H9 (cell line): ENCODE measurements at regions not wholly inside any gene's neighbourhood (a gene's known extent, or its start where the extent isn't known, plus 50 kb on each side); places are given as distances from the start of the nearest gene placed in this dataset.

Experiments
- DNase-seq: peaks from one replicate; pipeline ENCODE4 v3.0.0-alpha.2; 2017
- H2AFZ ChIP-seq: one replicate; pipeline ENCODE4 v1.6.1; 2013; ENCODE audit warnings: mild to moderate bottlenecking, low read length, control low read depth, moderate library complexity
- H2AK5ac ChIP-seq: 2 replicates; pipeline ENCODE4 v1.6.1; 2013; ENCODE audit warnings: low read length, control low read depth, mixed read lengths; ENCODE audit not compliant: insufficient read length
- H2BK120ac ChIP-seq: one replicate; pipeline ENCODE4 v1.6.1; 2013; ENCODE audit warnings: low read depth, mild to moderate bottlenecking, low read length, control low read depth, inconsistent platforms; ENCODE audit not compliant: poor library complexity, severe bottlenecking
- H2BK12ac ChIP-seq: 2 replicates; pipeline ENCODE4 v1.6.1; 2013; ENCODE audit warnings: low read length, control low read depth, mixed read lengths, low read depth; ENCODE audit not compliant: insufficient read length
- H2BK15ac ChIP-seq: 2 replicates; pipeline ENCODE4 v1.6.1; 2013; ENCODE audit warnings: low read depth, low read length, control low read depth
- H2BK20ac ChIP-seq: one replicate; pipeline ENCODE4 v1.6.1; 2013; ENCODE audit warnings: low read depth, mild to moderate bottlenecking, low read length, control low read depth, inconsistent platforms; ENCODE audit not compliant: poor library complexity, severe bottlenecking
- H2BK5ac ChIP-seq: 2 replicates; pipeline ENCODE4 v1.6.1; 2013; ENCODE audit warnings: low read length, control low read depth, mixed read lengths; ENCODE audit not compliant: insufficient read length
- H3K14ac ChIP-seq: 2 replicates; pipeline ENCODE4 v1.6.1; 2013; ENCODE audit warnings: low read length, control low read depth; ENCODE audit not compliant: insufficient read depth
- H3K18ac ChIP-seq: 2 replicates; pipeline ENCODE4 v1.6.1; 2013; ENCODE audit warnings: low read depth, mild to moderate bottlenecking, mixed read lengths, low read length, control low read depth; ENCODE audit not compliant: insufficient read length
- H3K23ac ChIP-seq: 2 replicates; pipeline ENCODE4 v1.6.1; 2013; ENCODE audit warnings: low read length, control low read depth, mixed read lengths, low read depth; ENCODE audit not compliant: insufficient read length
- H3K23me2 ChIP-seq: 2 replicates; pipeline ENCODE4 v1.6.1; 2013; ENCODE audit warnings: low read depth, mild to moderate bottlenecking, mixed read lengths, low read length, control low read depth; ENCODE audit not compliant: insufficient read length, poor library complexity, severe bottlenecking
- H3K27ac ChIP-seq: 2 replicates; pipeline ENCODE4 v1.5.1; 2013; ENCODE audit warnings: low read length, control low read depth, mixed read lengths, low read depth; ENCODE audit not compliant: insufficient read length
- H3K27me3 ChIP-seq: 2 replicates; pipeline ENCODE4 v1.6.1; 2013; ENCODE audit warnings: low read length, control low read depth, inconsistent platforms; ENCODE audit not compliant: insufficient read depth
- H3K4ac ChIP-seq: 2 replicates; pipeline ENCODE4 v1.6.1; 2013; ENCODE audit warnings: low read depth, mild to moderate bottlenecking, control low read depth, inconsistent platforms, low read length, moderate library complexity
- H3K4me1 ChIP-seq: 2 replicates; pipeline ENCODE4 v1.6.1; 2013; ENCODE audit warnings: low read length, control low read depth, inconsistent platforms; ENCODE audit not compliant: insufficient read depth
- H3K4me2 ChIP-seq: 2 replicates; pipeline ENCODE4 v1.6.1; 2013; ENCODE audit warnings: low read length, control low read depth, mixed read lengths; ENCODE audit not compliant: insufficient read length, insufficient read depth
- H3K56ac ChIP-seq: 2 replicates; pipeline ENCODE4 v1.6.1; 2013; ENCODE audit warnings: low read depth, mild to moderate bottlenecking, mixed read lengths, low read length, control low read depth; ENCODE audit not compliant: insufficient read length
- H3K79me1 ChIP-seq: 2 replicates; pipeline ENCODE4 v1.6.1; 2013; ENCODE audit warnings: low read depth, mild to moderate bottlenecking, moderate library complexity, low read length, control low read depth, inconsistent platforms; ENCODE audit not compliant: insufficient read depth, poor library complexity, severe bottlenecking
- H3K79me2 ChIP-seq: 2 replicates; pipeline ENCODE4 v1.6.1; 2013; ENCODE audit warnings: low read length, control low read depth, inconsistent platforms; ENCODE audit not compliant: insufficient read depth
- H3K9ac ChIP-seq: 2 replicates; pipeline ENCODE4 v1.6.1; 2013; ENCODE audit warnings: low read length, control low read depth, mixed read lengths; ENCODE audit not compliant: insufficient read length; ENCODE audit errors: extremely low read depth
- H3K9me3 ChIP-seq: one replicate; pipeline ENCODE4 v1.6.1; 2013; ENCODE audit warnings: low read depth, low read length, inconsistent platforms; ENCODE audit not compliant: control insufficient read depth
- H3T11ph ChIP-seq: one replicate; pipeline ENCODE4 v1.6.1; 2013; ENCODE audit warnings: mild to moderate bottlenecking, low read length, control low read depth, inconsistent platforms
- H4K20me1 ChIP-seq: one replicate; pipeline ENCODE4 v1.6.1; 2013; ENCODE audit not compliant: control insufficient read depth, insufficient read length, insufficient read depth
- H4K5ac ChIP-seq: 2 replicates; pipeline ENCODE4 v1.6.1; 2013; ENCODE audit warnings: low read depth, mild to moderate bottlenecking, mixed read lengths, low read length, control low read depth; ENCODE audit not compliant: insufficient read length
- H4K8ac ChIP-seq: replicated peaks from 2 replicates; pipeline ENCODE4 v1.6.1; 2013; ENCODE audit warnings: low read length, control low read depth, mixed read lengths, low read depth; ENCODE audit not compliant: insufficient read length
- H4K91ac ChIP-seq: 2 replicates; pipeline ENCODE4 v1.6.1; 2013; ENCODE audit warnings: low read depth, mild to moderate bottlenecking, moderate library complexity, mixed read lengths, low read length, control low read depth; ENCODE audit not compliant: insufficient read length
- H3K27ac Mint-ChIP-seq, 3 experiments: 2 replicates in 2 of 3; 3 replicates in 1 of 3; pipeline ENCODE4 v1.8.0; 2020 to 2021; ENCODE audit warnings: mixed read lengths in 3 of 3, mild to moderate bottlenecking in 1 of 3, moderate library complexity in 1 of 3
- H3K27me3 Mint-ChIP-seq: 2 replicates; pipeline ENCODE4 v1.8.0; 2021; ENCODE audit warnings: low read depth, mild to moderate bottlenecking, moderate library complexity, mixed read lengths
- H3K36me3 Mint-ChIP-seq, 3 experiments: 2 replicates in 2 of 3; 3 replicates in 1 of 3; pipeline ENCODE4 v1.8.0; 2020 to 2021; ENCODE audit warnings: low read depth in 3 of 3, mixed read lengths in 3 of 3; ENCODE audit not compliant: insufficient read depth in 1 of 3
- H3K4me1 Mint-ChIP-seq, 2 experiments: 2 replicates each; pipeline ENCODE4 v1.8.0; 2020; ENCODE audit warnings: mixed read lengths in 2 of 2
- H3K4me3 Mint-ChIP-seq, 2 experiments: 2 replicates in 1 of 2; 3 replicates in 1 of 2; pipeline ENCODE4 v1.8.0; 2020 to 2021; ENCODE audit warnings: mild to moderate bottlenecking in 2 of 2, mixed read lengths in 2 of 2, moderate library complexity in 1 of 2
- H3K9me3 Mint-ChIP-seq, 2 experiments: 2 replicates in 1 of 2; 3 replicates in 1 of 2; pipeline ENCODE4 v1.8.0; 2020; ENCODE audit warnings: mild to moderate bottlenecking in 2 of 2, mixed read lengths in 2 of 2, moderate library complexity in 1 of 2
- WGBS: extraction: QIAGEN DNeasy Blood & Tissue Kit; methylation state at CpG from one replicate; pipeline ENCODE4 v1.1.7; 2013; ENCODE audit warnings: missing lambda C conversion rate, low lambda C conversion rate, mixed read lengths; ENCODE audit not compliant: insufficient read length; ENCODE audit errors: extremely low coverage; 5-methylcytosine and 5-hydroxymethylcytosine counted together
- TF ChIP-seq, protein P1 (sequence below): fragments of 200-600 bp; sonication (generic); conservative IDR thresholded peaks from 3 replicates; pipeline ENCODE4 v1.8.0; 2021; ENCODE audit warnings: antibody characterized with exemption, mild to moderate bottlenecking

- Histone ChIP-seq H3K56ac (no peak overlapping the region), H3K79me2 (no peaks in the 10 kb centered on the region), H3K18ac (no peak overlapping the region), H3K27ac (no peak overlapping the region), H2BK15ac (no peak overlapping the region), H2BK20ac (no peak overlapping the region), H3K9me3 (no peaks in the 10 kb centered on the region), H4K91ac (no peak overlapping the region), H3K9ac (no peak overlapping the region), H4K8ac (no peak overlapping the region), H2BK120ac (no peak overlapping the region), H3K27me3 (no peaks in the 10 kb centered on the region), H3K23ac (no peak overlapping the region), H2BK5ac (no peak overlapping the region), H3K4me2 (no peak overlapping the region), H3K14ac (no peak overlapping the region), H2AFZ (no peak overlapping the region), H2AK5ac (no peak overlapping the region), H3K23me2 (no peaks in the 10 kb centered on the region), H4K20me1 (no peaks in the 10 kb centered on the region), H2BK12ac (no peak overlapping the region), H3K79me1 (no peaks in the 10 kb centered on the region), H3K4ac (no peak overlapping the region), H3K4me1 (no peaks in the 10 kb centered on the region; the same call in 1 of the 2 replicates), H3T11ph (no peak overlapping the region), H4K5ac (no peak overlapping the region)
- Mint-ChIP-seq H3K27me3 (no peaks in the 10 kb centered on the region), H3K4me3 (no peak overlapping the region), H3K36me3 (no peaks in the 10 kb centered on the region), H3K4me1 (peaks cover 0 to 11% of the 10 kb centered on the region in 2 experiments; a peak in 2 of 4 replicates), H3K9me3 (peaks cover 8 to 12% of the 10 kb centered on the region in 2 experiments; a peak in 4 of 5 replicates), H3K27ac (no peak overlapping the region)
- WGBS: no CpG with 5 or more reads among the region's 2 CpGs
- DNase-seq: no peak
- TF ChIP-seq, protein P1, sequence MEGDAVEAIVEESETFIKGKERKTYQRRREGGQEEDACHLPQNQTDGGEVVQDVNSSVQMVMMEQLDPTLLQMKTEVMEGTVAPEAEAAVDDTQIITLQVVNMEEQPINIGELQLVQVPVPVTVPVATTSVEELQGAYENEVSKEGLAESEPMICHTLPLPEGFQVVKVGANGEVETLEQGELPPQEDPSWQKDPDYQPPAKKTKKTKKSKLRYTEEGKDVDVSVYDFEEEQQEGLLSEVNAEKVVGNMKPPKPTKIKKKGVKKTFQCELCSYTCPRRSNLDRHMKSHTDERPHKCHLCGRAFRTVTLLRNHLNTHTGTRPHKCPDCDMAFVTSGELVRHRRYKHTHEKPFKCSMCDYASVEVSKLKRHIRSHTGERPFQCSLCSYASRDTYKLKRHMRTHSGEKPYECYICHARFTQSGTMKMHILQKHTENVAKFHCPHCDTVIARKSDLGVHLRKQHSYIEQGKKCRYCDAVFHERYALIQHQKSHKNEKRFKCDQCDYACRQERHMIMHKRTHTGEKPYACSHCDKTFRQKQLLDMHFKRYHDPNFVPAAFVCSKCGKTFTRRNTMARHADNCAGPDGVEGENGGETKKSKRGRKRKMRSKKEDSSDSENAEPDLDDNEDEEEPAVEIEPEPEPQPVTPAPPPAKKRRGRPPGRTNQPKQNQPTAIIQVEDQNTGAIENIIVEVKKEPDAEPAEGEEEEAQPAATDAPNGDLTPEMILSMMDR: no peak
Measured at GRCh38 chr15:91383532-91383931, 283.5 kb downstream of the SV2B start.
